ENCODE measurements at regions not wholly inside any gene's neighbourhood (a gene's known extent, or its start where the extent isn't known, plus 50 kb on each side); places are given as distances from the start of the nearest gene placed in this dataset.

DNA sequence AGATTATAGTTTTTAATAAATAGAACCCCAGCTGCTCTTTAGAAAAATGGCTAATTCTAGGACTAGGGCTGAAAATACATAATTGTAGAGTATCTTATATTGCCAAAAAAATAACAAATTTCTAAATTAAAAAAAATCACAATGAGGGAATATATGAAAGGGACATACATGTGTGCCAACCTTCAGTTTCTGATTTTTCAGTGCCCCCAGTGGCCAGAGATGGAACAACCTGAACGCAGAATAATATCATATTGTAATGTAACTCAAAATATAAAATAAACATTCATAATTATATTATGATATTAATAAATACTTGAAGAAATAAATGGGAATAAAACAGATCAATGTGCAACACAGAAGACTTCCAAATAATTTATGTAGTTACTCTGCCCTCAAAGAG, 460.5 kb downstream of the ZNF385D start:
- DNase-seq (ENCODE audit: low read depth): no peak
- no peak overlapping the region for H3K4me3 ChIP-seq (ENCODE audit: low read length)
- TF ChIP-seq, protein P1, sequence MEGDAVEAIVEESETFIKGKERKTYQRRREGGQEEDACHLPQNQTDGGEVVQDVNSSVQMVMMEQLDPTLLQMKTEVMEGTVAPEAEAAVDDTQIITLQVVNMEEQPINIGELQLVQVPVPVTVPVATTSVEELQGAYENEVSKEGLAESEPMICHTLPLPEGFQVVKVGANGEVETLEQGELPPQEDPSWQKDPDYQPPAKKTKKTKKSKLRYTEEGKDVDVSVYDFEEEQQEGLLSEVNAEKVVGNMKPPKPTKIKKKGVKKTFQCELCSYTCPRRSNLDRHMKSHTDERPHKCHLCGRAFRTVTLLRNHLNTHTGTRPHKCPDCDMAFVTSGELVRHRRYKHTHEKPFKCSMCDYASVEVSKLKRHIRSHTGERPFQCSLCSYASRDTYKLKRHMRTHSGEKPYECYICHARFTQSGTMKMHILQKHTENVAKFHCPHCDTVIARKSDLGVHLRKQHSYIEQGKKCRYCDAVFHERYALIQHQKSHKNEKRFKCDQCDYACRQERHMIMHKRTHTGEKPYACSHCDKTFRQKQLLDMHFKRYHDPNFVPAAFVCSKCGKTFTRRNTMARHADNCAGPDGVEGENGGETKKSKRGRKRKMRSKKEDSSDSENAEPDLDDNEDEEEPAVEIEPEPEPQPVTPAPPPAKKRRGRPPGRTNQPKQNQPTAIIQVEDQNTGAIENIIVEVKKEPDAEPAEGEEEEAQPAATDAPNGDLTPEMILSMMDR (conservative IDR thresholded peaks at IDR 0.05; ENCODE audit: low read length): peak; percentile 44

DNA sequence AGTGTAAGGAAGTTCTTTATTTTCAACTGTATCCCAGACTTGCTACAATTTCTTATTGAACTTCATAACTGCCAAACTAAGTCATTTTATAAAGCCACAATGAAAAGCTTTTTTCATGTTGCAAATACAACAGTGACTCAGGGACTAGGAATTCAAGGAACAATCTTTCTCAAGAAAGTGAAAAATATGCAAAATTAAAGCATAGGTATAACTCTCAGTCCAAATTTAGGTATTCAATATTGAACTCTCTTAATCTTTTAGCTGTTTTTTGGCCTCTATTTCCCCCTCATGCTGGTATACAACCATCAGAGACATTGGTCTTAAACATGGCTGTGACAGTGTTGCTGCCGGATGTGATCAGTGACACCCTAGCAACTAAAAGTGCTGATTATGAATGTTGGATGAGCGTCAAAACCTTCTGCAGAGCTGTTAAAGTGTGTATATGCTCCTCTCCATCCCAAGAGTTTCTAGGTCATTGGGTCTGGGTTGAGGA, 476.9 kb downstream of the ZNF385D start:
- no peak overlapping the region for H3K4me3 ChIP-seq (ENCODE audit: low read length)
- peak; percentile 74 for DNase-seq (ENCODE audit: low read depth)
- TF ChIP-seq, protein P1 (conservative IDR thresholded peaks at IDR 0.05; ENCODE audit: low read length): no peak

DNA sequence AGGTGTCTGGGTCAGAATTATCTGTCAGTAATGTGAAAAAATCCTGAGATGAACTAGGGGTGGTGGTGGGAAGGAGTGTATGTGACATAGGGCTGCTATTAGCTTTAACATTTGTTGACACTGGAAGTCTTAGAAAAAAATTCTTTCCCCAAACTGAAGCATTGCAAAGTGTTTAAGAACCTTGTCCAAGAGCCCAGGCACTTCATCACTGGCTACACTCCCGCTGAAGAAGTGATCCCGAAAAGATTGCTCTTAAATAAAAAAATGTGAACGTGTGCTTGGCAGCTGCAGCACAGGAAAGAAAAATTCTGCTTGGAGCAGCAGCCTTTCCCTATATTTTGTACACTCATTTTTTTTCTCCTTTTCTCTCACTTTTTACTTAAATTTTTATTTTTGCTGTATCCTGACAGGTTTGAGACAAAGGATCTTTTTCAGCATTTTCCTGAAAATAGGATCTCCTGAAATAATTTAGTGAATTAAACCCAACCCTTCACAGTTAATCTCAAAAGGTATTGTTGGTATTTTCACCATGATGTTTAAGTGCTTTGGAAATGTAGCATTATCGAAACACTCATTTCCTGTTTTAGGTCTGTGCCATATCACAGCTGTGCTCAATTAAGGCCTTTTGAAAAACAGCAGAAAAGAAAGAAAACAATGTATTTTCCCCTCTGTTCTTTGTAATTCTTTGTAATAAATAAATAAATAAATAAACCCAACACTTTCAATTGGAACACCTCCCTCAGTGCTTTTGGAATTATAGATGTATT, 477.6 kb downstream of the ZNF385D start:
- peak; percentile 79 for DNase-seq (ENCODE audit: low read depth)
- TF ChIP-seq, protein P1 (conservative IDR thresholded peaks at IDR 0.05; ENCODE audit: low read length): no peak
- no peak overlapping the region for H3K4me3 ChIP-seq (ENCODE audit: low read length)

DNA sequence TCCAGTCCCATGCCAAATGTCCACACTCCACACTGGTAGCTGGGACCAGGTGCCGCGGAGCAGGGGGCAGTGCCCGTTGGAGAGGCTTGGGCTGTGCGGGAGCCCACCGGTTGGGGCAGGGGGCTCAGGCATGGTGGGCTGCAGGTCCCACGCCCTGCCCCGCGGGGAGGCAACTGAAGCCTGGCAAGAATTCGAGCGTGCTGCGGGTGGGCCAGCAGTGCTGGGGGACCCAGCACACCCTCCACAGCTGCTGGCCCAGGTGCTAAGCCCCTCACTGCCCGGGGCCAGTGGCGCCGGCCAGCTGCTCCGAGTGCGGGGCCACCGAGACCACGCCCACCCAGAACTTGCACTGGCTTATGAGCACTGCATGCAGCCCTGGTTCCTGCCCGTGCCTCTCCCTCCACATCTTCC, 479.4 kb downstream of the ZNF385D start:
- H3K4me3 ChIP-seq (ENCODE audit: low read length): no peak overlapping the region
- no peak for DNase-seq (ENCODE audit: low read depth)
- TF ChIP-seq, protein P1 (conservative IDR thresholded peaks at IDR 0.05; ENCODE audit: low read length): no peak

DNA sequence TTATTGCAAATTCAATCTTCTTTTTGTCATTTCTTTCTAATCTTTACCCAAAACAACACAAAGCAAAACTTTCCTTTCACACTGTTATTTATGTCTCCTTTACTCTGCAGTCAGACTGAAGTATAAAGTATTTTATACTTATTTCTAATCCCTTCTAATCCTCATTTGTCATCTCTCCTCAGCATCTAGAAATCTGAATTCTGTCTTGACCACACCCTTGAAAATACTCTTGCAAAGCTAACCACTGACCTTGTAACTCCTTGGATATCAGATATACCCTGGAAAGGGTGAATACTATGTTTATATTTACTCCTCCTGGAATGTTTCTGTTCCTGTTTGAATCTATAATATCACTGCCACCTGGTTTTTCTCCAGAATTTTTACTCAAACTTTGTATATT, 481.1 kb downstream of the ZNF385D start:
- H3K4me3 ChIP-seq (ENCODE audit: low read length): no peak overlapping the region
- no peak for DNase-seq (ENCODE audit: low read depth)

DNA sequence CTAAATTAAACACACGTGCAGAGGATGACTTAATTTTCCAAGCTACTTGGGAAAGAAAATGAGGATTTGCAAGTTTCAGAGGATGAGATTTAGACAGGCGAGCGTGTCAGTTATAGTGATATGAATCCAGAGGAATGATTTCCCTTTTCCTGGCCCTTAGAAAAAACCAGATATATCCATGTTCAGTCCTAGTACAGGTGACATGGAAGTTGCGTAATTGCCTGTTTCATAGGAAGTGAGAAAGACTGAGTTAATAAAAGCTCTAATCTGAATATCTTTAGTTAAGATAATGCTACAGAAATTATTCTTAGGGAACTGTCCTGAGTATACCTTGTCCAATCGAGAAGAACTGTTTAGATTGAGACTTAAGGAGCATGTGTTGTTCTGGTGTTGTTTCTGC, 490.5 kb downstream of the ZNF385D start:
- no peak overlapping the region for H3K4me3 ChIP-seq (ENCODE audit: low read length)
- DNase-seq (ENCODE audit: low read depth): no peak
- TF ChIP-seq, protein P1 (conservative IDR thresholded peaks at IDR 0.05; ENCODE audit: low read length): no peak

More for the DNA sequence above, 481.1 kb downstream of the ZNF385D start:
- TF ChIP-seq, protein P1 (conservative IDR thresholded peaks at IDR 0.05; ENCODE audit: low read length): no peak

DNA sequence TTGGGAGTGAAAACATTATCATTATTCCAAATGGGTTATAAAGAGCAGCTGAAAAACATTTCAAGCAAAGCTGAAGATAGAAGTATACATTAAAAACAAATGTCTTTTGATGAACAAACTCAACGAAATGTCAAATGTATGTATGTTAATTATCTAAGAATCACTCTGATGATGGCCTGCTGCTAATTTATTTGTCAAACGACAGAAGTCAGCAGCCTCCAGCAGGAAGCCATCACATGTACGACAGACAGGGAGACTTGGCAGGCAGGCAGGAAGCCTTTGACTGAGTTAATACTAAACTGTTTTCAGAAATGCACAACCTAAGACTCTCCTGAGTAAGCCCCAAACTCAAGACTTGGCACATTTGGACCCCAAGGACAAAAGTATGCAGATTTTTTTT, 491.1 kb downstream of the ZNF385D start:
- H3K4me3 ChIP-seq (ENCODE audit: low read length): no peak overlapping the region
- no peak for DNase-seq (ENCODE audit: low read depth)
- TF ChIP-seq, protein P1 (conservative IDR thresholded peaks at IDR 0.05; ENCODE audit: low read length): no peak

Data from AG10803 (cell line).